GM12878 (cell line): ENCODE measurements at regions not wholly inside any gene's neighbourhood (a gene's known extent, or its start where the extent isn't known, plus 50 kb on each side); places are given as distances from the start of the nearest gene placed in this dataset.

Source experiments
- ATAC-seq: fragments of 200-7000 bp; cut with Tn5 transposase; 3 replicates; pipeline ENCODE4 v1.9.1; 2020; ENCODE audit warnings: mild to moderate bottlenecking, moderate library complexity
- BruUV-seq: library from RNA; stranded (reverse); fragments of 400-500 nt; replicated peaks from 2 replicates; lab custom pipeline; 2021; lab: Mats Ljungman, UMichigan
- CTCF ChIA-PET: fragments of 300-600 bp; sonication (Branson Sonifier 250); formaldehyde crosslinking; extraction: SDS; loops from one replicate; lab custom pipeline; 2021; ENCODE audit warnings: inconsistent platforms; lab: Yijun Ruan, JAX
- POLR2A ChIA-PET: fragments of 350-600 bp; formaldehyde crosslinking; extraction: SDS; loops from one replicate; lab custom pipeline; 2021; ENCODE audit warnings: inconsistent platforms; lab: Charles Lee
- RAD21 ChIA-PET: fragments of 300-600 bp; sonication (Branson Sonifier 250); formaldehyde crosslinking; loops from one replicate; lab custom pipeline; 2023; ENCODE audit warnings: antibody characterized with exemption; ENCODE audit not compliant: unreplicated experiment; lab: Charles Lee
- SMC1A ChIA-PET: fragments of 300-600 bp; sonication (Branson Sonifier 250); formaldehyde crosslinking; loops from one replicate; lab custom pipeline; 2023; ENCODE audit not compliant: unreplicated experiment, uncharacterized antibody; lab: Charles Lee
- DNase-seq: peaks from one replicate; pipeline ENCODE4 v3.0.0-alpha.2; 2011; ENCODE audit warnings: low read depth, low spot score
- FAIRE-seq: peaks from 3 replicates; lab custom pipeline; 2011; peaks lifted over from hg19 to GRCh38; lab: Jason Lieb, UNC
- H2AFZ ChIP-seq: 2 replicates; pipeline ENCODE4 v1.6.0; 2011; ENCODE audit warnings: low read depth, low read length, control low read depth; ENCODE audit not compliant: control insufficient read depth
- H3K27ac ChIP-seq: 2 replicates; pipeline ENCODE4 v1.5.1; 2011; ENCODE audit warnings: control low read depth; ENCODE audit not compliant: control insufficient read depth, insufficient read depth
- H3K27me3 ChIP-seq, 2 experiments: replicated peaks in 1 of 2; 2 replicates each; pipeline versions ENCODE4 v1.6.0 to v1.6.1; 2011; ENCODE audit warnings: low read length in 1 of 2; ENCODE audit not compliant: control insufficient read depth in 2 of 2, insufficient read depth in 2 of 2
- H3K36me3 ChIP-seq, 2 experiments: 2 replicates each; pipeline ENCODE4 v1.5.1; 2011; ENCODE audit warnings: low read length in 1 of 2; ENCODE audit not compliant: control insufficient read depth in 2 of 2, insufficient read depth in 2 of 2
- H3K4me1 ChIP-seq: 2 replicates; pipeline ENCODE4 v1.6.1; 2011; ENCODE audit warnings: mild to moderate bottlenecking, low read length, moderate library complexity, mixed read lengths; ENCODE audit not compliant: control insufficient read depth, insufficient read depth
- H3K4me2 ChIP-seq: 2 replicates; pipeline ENCODE4 v1.6.0; 2011; ENCODE audit warnings: control low read depth; ENCODE audit not compliant: control insufficient read depth, insufficient read depth
- H3K4me3 ChIP-seq: fragments of 200-600 bp; sonication (generic); 2 replicates; pipeline ENCODE4 v1.5.1; 2016
- H3K79me2 ChIP-seq: 2 replicates; pipeline ENCODE4 v1.6.0; 2011; ENCODE audit warnings: low read length; ENCODE audit not compliant: control insufficient read depth, insufficient read depth
- H3K9ac ChIP-seq: 2 replicates; pipeline ENCODE4 v1.8.0; 2011; ENCODE audit warnings: low read length, control low read depth, mixed read lengths; ENCODE audit not compliant: control insufficient read depth, insufficient read depth
- H3K9me3 ChIP-seq: replicated peaks from 3 replicates; pipeline ENCODE4 v1.5.1; 2011; ENCODE audit warnings: mild to moderate bottlenecking, low read length; ENCODE audit not compliant: control insufficient read depth, insufficient read depth
- H4K20me1 ChIP-seq: 2 replicates; pipeline ENCODE4 v1.6.0; 2011; ENCODE audit not compliant: control insufficient read depth, insufficient read depth
- ASH2L ChIP-seq: fragments of 300-600, 200-600 bp; sonication (generic); IDR thresholded peaks from 2 replicates; pipeline ENCODE4 v1.6.1; 2017; ENCODE audit warnings: low read depth, mild to moderate bottlenecking, borderline replicate concordance
- CHD1 ChIP-seq: IDR thresholded peaks from 2 replicates; pipeline ENCODE4 v1.6.1; 2012; ENCODE audit warnings: low read depth, low read length, improper control_type of control experiment
- KLF5 ChIP-seq: fragments of 450-650 bp; IDR thresholded peaks from 2 replicates; pipeline ENCODE4 v1.6.1; 2014; ENCODE audit warnings: mild to moderate bottlenecking; ENCODE audit not compliant: partially characterized antibody
- MTA3 ChIP-seq: IDR thresholded peaks from 2 replicates; pipeline ENCODE4 v1.6.1; 2012; ENCODE audit warnings: low read length, inconsistent platforms, borderline replicate concordance
- NRF1 ChIP-seq: conservative IDR thresholded peaks from 2 replicates; pipeline ENCODE4 v1.6.1; 2011; ENCODE audit warnings: mild to moderate bottlenecking, low read depth, low read length, improper control_type of control experiment
- PAX5 ChIP-seq: IDR thresholded peaks from 2 replicates; pipeline ENCODE4 v1.6.1; 2011; ENCODE audit warnings: low read depth, low read length, borderline replicate concordance
- POLR2AphosphoS5 ChIP-seq: IDR thresholded peaks from 2 replicates; pipeline ENCODE4 v1.6.1; 2011; ENCODE audit warnings: mild to moderate bottlenecking, low read length, inconsistent platforms
- SMAD5 ChIP-seq: IDR thresholded peaks from 2 replicates; pipeline ENCODE4 v1.6.1; 2016; ENCODE audit warnings: antibody characterized with exemption, low read depth
- STAT3 ChIP-seq: IDR thresholded peaks from 2 replicates; pipeline ENCODE4 v1.6.1; 2011; ENCODE audit warnings: low read depth, low read length, improper control_type of control experiment
- TAF1 ChIP-seq: IDR thresholded peaks from 2 replicates; pipeline ENCODE4 v1.6.1; 2011; ENCODE audit warnings: mild to moderate bottlenecking, low read depth, low read length, borderline replicate concordance
- TARDBP ChIP-seq: IDR thresholded peaks from 2 replicates; pipeline ENCODE4 v1.6.1; 2016; ENCODE audit warnings: borderline replicate concordance
- YBX1 ChIP-seq: fragments of 450-650 bp; IDR thresholded peaks from 2 replicates; pipeline ENCODE4 v1.6.1; 2016; ENCODE audit warnings: antibody characterized with exemption
- ZNF384 ChIP-seq: IDR thresholded peaks from 2 replicates; pipeline ENCODE4 v1.6.1; 2012; ENCODE audit warnings: low read depth, mild to moderate bottlenecking, low read length, improper control_type of control experiment, borderline replicate concordance
- ZNF622 ChIP-seq: fragments of 450-650 bp; IDR thresholded peaks from 2 replicates; pipeline ENCODE4 v1.6.1; 2017; ENCODE audit warnings: mild to moderate bottlenecking, inconsistent platforms
- WGBS: methylation state at CpG from one replicate; pipeline ENCODE4 v1.1.6; 2016; ENCODE audit warnings: low lambda C conversion rate; ENCODE audit not compliant: insufficient replicate concordance, insufficient coverage; ENCODE audit errors: missing lambda C conversion rate; 5-methylcytosine and 5-hydroxymethylcytosine counted together
- in situ Hi-C: fragments of 300-500 bp; cut with MboI; formaldehyde crosslinking; loops from 9 replicates; pipeline ENCODE4 v1.14.3; 2018; ENCODE audit warnings: mixed read lengths
- intact Hi-C: fragments of 100-400 bp; cut with micrococcal nuclease; formaldehyde crosslinking; loops from one replicate; pipeline ENCODE4 v1.14.2; 2022; ENCODE audit not compliant: unreplicated experiment
- TF ChIP-seq, protein P1 (sequence below): IDR thresholded peaks from 2 replicates; pipeline ENCODE4 v1.6.1; 2011; ENCODE audit warnings: low read depth, low read length, improper control_type of control experiment, borderline replicate concordance
- TF ChIP-seq, protein P2 (sequence below): IDR thresholded peaks from 2 replicates; pipeline ENCODE4 v1.6.1; 2012; ENCODE audit warnings: improper control_type of control experiment, low read depth, low read length; ENCODE audit not compliant: insufficient replicate concordance

GRCh38 chr9:94030318-94031179, 53.7 kb upstream of the PTPDC1 start (continued):
- TF ChIP-seq NRF1 (no peak), PAX5 (peak; percentile 62), TAF1 (peak; percentile 81; the same call in 1 of the 2 replicates)

- H3K4me3 ChIP-seq, result peak overlapping the region; percentile 91
- ChIA-PET POLR2A (interaction anchor here (0.5 kb wide), 1 partner anchor 456 kb away, joined by 10 read pairs; no protein-coding TSS in a partner anchor), CTCF (no interaction called here), SMC1A (no interaction called here), RAD21 (no interaction called here)
- 0% methylated on average over 6 of the region's 6 CpGs for WGBS
- H3K79me2 ChIP-seq, result peaks cover 2% of the 10 kb centered on the region
- no TSS peak for BruUV-seq
- peak overlapping the region; percentile 98 for H2AFZ ChIP-seq
- in situ Hi-C loops, result no loop called here
- no peak for ATAC-seq
- no peaks in the 10 kb centered on the region; the same call in 2 of the 3 replicates for H3K9me3 ChIP-seq
- H3K4me2 ChIP-seq, result peak overlapping the region; percentile 93
- no peak for TF ChIP-seq KLF5
- TF ChIP-seq POLR2AphosphoS5, result no peak
- no peak for TF ChIP-seq SMAD5
- no peak for TF ChIP-seq YBX1
- TF ChIP-seq, protein P1, sequence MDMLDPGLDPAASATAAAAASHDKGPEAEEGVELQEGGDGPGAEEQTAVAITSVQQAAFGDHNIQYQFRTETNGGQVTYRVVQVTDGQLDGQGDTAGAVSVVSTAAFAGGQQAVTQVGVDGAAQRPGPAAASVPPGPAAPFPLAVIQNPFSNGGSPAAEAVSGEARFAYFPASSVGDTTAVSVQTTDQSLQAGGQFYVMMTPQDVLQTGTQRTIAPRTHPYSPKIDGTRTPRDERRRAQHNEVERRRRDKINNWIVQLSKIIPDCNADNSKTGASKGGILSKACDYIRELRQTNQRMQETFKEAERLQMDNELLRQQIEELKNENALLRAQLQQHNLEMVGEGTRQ, result no peak
- TF ChIP-seq ZNF384, result no peak
- no peak for TF ChIP-seq ASH2L
- no peak for TF ChIP-seq ZNF622
- TF ChIP-seq STAT3, result no peak
- no peak for TF ChIP-seq MTA3
- TF ChIP-seq TARDBP, result no peak
- TF ChIP-seq, protein P2, sequence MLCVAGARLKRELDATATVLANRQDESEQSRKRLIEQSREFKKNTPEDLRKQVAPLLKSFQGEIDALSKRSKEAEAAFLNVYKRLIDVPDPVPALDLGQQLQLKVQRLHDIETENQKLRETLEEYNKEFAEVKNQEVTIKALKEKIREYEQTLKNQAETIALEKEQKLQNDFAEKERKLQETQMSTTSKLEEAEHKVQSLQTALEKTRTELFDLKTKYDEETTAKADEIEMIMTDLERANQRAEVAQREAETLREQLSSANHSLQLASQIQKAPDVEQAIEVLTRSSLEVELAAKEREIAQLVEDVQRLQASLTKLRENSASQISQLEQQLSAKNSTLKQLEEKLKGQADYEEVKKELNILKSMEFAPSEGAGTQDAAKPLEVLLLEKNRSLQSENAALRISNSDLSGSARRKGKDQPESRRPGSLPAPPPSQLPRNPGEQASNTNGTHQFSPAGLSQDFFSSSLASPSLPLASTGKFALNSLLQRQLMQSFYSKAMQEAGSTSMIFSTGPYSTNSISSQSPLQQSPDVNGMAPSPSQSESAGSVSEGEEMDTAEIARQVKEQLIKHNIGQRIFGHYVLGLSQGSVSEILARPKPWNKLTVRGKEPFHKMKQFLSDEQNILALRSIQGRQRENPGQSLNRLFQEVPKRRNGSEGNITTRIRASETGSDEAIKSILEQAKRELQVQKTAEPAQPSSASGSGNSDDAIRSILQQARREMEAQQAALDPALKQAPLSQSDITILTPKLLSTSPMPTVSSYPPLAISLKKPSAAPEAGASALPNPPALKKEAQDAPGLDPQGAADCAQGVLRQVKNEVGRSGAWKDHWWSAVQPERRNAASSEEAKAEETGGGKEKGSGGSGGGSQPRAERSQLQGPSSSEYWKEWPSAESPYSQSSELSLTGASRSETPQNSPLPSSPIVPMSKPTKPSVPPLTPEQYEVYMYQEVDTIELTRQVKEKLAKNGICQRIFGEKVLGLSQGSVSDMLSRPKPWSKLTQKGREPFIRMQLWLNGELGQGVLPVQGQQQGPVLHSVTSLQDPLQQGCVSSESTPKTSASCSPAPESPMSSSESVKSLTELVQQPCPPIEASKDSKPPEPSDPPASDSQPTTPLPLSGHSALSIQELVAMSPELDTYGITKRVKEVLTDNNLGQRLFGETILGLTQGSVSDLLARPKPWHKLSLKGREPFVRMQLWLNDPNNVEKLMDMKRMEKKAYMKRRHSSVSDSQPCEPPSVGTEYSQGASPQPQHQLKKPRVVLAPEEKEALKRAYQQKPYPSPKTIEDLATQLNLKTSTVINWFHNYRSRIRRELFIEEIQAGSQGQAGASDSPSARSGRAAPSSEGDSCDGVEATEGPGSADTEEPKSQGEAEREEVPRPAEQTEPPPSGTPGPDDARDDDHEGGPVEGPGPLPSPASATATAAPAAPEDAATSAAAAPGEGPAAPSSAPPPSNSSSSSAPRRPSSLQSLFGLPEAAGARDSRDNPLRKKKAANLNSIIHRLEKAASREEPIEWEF, result no peak
- TF ChIP-seq CHD1, result no peak
- peak overlapping the region; percentile 51 for H3K27ac ChIP-seq
- H4K20me1 ChIP-seq, result no peaks in the 10 kb centered on the region
- no peaks in the 10 kb centered on the region for H3K36me3 ChIP-seq
- H3K4me1 ChIP-seq, result no peaks in the 10 kb centered on the region
- FAIRE-seq, result no peak
- no peak for DNase-seq
- H3K27me3 ChIP-seq, result no peaks in the 10 kb centered on the region
- intact Hi-C loops, result no loop called here
- H3K9ac ChIP-seq, result peak overlapping the region; percentile 66
Measured at GRCh38 chr9:94029932-94030317, 54.3 kb upstream of the PTPDC1 start.
